ENCODE measurements at regions not wholly inside any gene's neighbourhood (a gene's known extent, or its start where the extent isn't known, plus 50 kb on each side); places are given as distances from the start of the nearest gene placed in this dataset.

- TF ChIP-seq, protein P1, sequence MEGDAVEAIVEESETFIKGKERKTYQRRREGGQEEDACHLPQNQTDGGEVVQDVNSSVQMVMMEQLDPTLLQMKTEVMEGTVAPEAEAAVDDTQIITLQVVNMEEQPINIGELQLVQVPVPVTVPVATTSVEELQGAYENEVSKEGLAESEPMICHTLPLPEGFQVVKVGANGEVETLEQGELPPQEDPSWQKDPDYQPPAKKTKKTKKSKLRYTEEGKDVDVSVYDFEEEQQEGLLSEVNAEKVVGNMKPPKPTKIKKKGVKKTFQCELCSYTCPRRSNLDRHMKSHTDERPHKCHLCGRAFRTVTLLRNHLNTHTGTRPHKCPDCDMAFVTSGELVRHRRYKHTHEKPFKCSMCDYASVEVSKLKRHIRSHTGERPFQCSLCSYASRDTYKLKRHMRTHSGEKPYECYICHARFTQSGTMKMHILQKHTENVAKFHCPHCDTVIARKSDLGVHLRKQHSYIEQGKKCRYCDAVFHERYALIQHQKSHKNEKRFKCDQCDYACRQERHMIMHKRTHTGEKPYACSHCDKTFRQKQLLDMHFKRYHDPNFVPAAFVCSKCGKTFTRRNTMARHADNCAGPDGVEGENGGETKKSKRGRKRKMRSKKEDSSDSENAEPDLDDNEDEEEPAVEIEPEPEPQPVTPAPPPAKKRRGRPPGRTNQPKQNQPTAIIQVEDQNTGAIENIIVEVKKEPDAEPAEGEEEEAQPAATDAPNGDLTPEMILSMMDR (IDR thresholded peaks at IDR 0.05; ENCODE audit: insufficient read depth, low read depth, low read length): no peak
- no peak for DNase-seq (ENCODE audit: low read depth)
- H3K4me3 ChIP-seq (ENCODE audit: low read depth, low read length): no peak overlapping the region
Observed at GRCh38 chr2:129761569-129762021, 217.9 kb upstream of the RAB6C start.

DNA sequence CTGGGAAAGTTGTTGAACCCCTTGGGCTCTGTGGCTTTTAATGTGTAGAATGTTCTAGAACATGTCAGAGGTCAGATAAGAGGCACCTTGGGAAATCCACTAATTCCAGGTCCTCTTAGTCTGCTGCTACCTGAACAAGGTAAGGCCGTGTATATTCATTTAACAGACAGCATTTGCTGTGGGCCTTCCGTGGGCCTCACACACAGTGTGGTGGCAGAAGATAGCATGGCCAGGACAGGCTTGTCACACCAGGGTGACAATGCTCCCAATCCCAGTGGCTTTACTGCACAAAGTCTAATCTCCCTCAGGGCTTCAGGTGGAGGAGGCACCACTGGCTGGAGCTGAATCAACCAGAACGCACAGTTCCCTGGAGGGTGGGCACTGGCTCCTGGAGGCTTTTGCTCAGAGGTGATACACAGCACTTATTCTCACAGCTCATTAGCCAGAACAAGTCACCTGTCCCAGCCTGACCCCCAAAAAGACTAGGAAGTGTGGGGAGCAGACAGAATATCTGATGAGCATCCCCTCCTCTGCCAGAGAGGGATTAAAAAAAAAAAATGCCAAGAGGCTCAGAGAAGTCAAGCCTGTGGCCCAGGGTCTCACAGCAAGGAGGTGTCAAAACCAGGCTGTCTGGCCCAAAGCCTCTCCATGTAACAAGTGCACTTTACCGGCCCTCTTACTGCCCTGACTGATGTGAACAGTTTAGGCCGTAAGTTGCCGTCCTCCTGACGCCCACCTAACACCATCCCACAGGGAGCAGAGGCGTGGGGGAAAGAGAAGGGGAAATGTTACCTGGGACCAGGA, 216.9 kb upstream of the RAB6C start:
- no peak overlapping the region for H3K4me3 ChIP-seq (ENCODE audit: low read depth, low read length)
- DNase-seq (ENCODE audit: low read depth): no peak
- TF ChIP-seq, protein P1 (IDR thresholded peaks at IDR 0.05; ENCODE audit: insufficient read depth, low read depth, low read length): no peak

DNA sequence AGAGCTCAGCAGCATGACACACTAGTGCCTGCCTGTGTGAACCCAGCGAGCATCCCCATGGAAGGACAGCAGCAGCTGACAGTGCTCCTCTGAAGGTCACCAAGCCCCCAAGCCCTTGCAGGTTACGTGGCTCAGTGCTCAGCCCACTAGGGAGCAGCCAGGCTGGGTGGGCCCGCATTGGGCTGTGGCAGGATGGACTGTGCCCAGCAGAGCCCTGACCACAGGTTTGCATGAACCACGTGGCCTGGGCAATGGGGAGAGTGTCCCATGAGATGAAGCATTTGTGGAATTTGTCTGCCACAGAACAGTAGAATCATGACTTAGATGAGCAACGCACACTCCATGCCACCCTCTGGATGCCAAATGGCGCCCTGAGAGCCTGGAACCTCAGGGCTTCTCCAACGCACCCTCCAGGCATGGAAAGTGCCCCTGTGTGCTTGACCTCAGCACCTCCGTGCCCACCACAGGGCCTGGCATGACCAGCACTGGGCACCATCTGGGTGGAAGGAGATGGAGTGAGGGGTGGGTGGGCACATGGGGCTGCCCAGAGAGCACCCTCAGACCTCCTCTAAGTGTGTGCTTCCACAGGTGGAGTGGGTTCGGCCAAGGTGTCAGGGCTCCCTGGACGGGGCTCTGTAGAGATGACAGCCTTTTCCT, 216.1 kb upstream of the RAB6C start:
- TF ChIP-seq, protein P1 (IDR thresholded peaks at IDR 0.05; ENCODE audit: insufficient read depth, low read depth, low read length): no peak
- H3K4me3 ChIP-seq (ENCODE audit: low read depth, low read length): no peak overlapping the region
- no peak for DNase-seq (ENCODE audit: low read depth)

DNA sequence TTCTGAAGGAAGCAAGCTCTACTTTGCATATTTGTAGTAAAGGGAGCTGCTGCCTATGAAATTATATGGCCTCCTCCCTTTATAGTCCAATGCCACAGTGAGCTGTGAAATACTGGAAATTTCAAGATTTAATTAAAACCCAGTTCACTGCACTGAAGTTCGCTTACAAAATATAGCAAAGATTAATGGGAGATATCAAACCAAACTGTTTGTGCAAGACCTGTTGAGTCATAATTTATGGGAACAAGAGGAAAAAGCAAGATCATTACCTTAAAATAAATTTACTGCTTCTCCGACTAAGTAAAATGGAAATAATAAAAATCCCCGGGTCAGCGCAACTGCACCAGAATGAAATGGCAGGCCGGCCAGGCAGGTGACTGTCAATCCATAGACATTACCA, 215.5 kb upstream of the RAB6C start:
- TF ChIP-seq, protein P1 (IDR thresholded peaks at IDR 0.05; ENCODE audit: insufficient read depth, low read depth, low read length): no peak
- DNase-seq (ENCODE audit: low read depth): no peak
- no peak overlapping the region for H3K4me3 ChIP-seq (ENCODE audit: low read depth, low read length)

DNA sequence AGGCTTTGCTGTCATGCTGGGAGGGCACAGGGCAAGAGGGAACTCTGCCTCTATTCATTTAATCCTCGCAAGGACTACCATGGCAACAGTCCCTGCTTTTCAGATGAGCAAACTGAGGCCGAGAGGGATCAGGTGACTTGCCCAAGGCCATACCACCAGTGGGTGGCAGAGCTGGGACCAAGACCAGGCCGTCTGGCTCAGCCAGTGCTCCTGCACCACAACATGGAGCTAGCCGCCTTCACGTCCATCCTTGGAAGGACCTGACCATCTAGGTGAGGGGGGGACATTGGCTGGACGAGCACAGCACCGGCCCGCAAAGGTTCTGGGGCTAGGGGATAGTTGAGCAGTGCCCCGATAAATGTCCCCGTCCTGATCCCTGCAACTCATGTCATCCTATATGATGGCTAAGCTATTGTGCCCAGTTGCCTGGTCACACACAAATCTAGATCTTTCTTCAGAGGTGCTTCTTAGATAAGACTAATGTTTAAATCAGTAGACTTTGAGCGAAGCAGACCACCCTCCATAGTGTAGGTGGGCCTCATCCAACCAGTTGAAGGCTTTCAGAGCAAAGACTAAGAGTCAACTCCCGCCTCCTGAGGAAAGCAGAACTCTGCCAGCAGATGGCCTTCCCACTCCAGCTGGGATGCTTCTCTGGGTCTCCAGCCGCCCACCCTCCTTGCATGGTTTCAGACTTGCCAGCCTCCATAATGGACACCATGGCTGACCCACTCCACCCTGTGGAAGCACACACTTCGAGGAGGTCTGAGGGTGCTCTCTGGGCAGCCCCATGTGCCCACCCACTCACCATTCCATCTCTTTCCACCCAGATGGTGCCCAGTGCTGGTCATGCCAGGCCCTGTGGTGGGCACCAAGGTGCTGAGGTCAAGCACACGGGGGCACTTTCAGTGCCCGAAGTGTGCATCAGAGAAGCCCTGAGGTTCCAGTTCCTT, 214.8 kb upstream of the RAB6C start:
- no peak for DNase-seq (ENCODE audit: low read depth)
- no peak overlapping the region for H3K4me3 ChIP-seq (ENCODE audit: low read depth, low read length)
- TF ChIP-seq, protein P1 (IDR thresholded peaks at IDR 0.05; ENCODE audit: insufficient read depth, low read depth, low read length): no peak

GRCh38 chr2:129765326-129765677, 214.2 kb upstream of the RAB6C start:
- DNase-seq (ENCODE audit: low read depth): no peak
- H3K4me3 ChIP-seq (ENCODE audit: low read depth, low read length): no peak overlapping the region
- TF ChIP-seq, protein P1 (IDR thresholded peaks at IDR 0.05; ENCODE audit: insufficient read depth, low read depth, low read length): no peak

Data from fibroblast of villous mesenchyme (primary cell).